Adrenal gland (tissue), 9 donors: ENCODE measurements at regions not wholly inside any gene's neighbourhood (a gene's known extent, or its start where the extent isn't known, plus 50 kb on each side); places are given as distances from the start of the nearest gene placed in this dataset.

Experiments used
- DNase-seq, 7 donors: peaks; one replicate each; pipeline ENCODE4 v3.0.0-alpha.2; 2019 to 2020
- H3K27ac ChIP-seq, 5 donors: fragments of 200-600 bp; sonication (generic) in 4 of 5; 1 replicate in 3 of 5; 2 replicates in 2 of 5; pipeline versions ENCODE4 v1.5.1 to v1.8.0; 2016 to 2020; ENCODE audit warnings: mild to moderate bottlenecking in 1 of 5
- H3K27me3 ChIP-seq: fragments of 200-600 bp; 2 replicates; pipeline ENCODE4 v1.8.0; 2021
- H3K36me3 ChIP-seq, 2 donors: fragments of 200-600 bp; replicated peaks in 1 of 2; 1 replicate in 1 of 2; 2 replicates in 1 of 2; pipeline versions ENCODE4 v1.5.1 to v1.8.0; 2018 to 2022
- H3K4me1 ChIP-seq, 2 donors: fragments of 200-600 bp; replicated peaks in 1 of 2; 1 replicate in 1 of 2; 2 replicates in 1 of 2; pipeline versions ENCODE4 v1.5.1 to v1.8.0; 2018 to 2021
- H3K4me3 ChIP-seq, 4 donors: fragments of 200-600 bp; sonication (generic) in 3 of 4; one replicate each; pipeline ENCODE4 v1.5.1; 2016 to 2018
- H3K9me3 ChIP-seq, 3 donors: fragments of 200-600 bp; sonication (generic) in 1 of 3; replicated peaks in 1 of 3; 1 replicate in 2 of 3; 2 replicates in 1 of 3; pipeline versions ENCODE4 v1.5.1 to v1.8.0; 2016 to 2021
- POLR2A ChIP-seq, 2 donors: fragments of 450-650 bp; IDR thresholded peaks; one replicate each; pipeline ENCODE4 v1.6.1; 2017; ENCODE audit warnings: antibody characterized with exemption in 2 of 2, mild to moderate bottlenecking in 2 of 2, moderate library complexity in 1 of 2
- whole genome bisulfite sequencing, 4 donors: extraction: QIAGEN DNeasy Blood & Tissue Kit in 2 of 4; methylation state at CpG; one replicate each; pipeline versions ENCODE4 v1.1.5 to v1.1.7; 2013 to 2017; 5-methylcytosine and 5-hydroxymethylcytosine counted together
- intact Hi-C, 2 donors: fragments of 100-400 bp; cut with DNase I; formaldehyde crosslinking; loops; one replicate each; pipeline versions ENCODE4 v1.14.1 to v1.15.0; 2022 to 2023
- TF ChIP-seq, protein P1 (sequence below), 6 experiments: fragments of 450-650 bp in 4 of 6; fragments of 200-600 bp in 2 of 6; sonication (generic) in 1 of 6; IDR thresholded peaks; 1 replicate in 5 of 6; 2 replicates in 1 of 6; pipeline versions ENCODE4 v1.5.1 to v1.8.0; 2016 to 2021; ENCODE audit warnings: antibody characterized with exemption in 6 of 6, mild to moderate bottlenecking in 2 of 6, moderate library complexity in 1 of 6
- donor health status: healthy with polysubstance abuse.
- donor health status: Bipolar disorder and iron deficiency.
- donor health status: DM: yes; HTN: yes; CAD: no.
- donor health status: DM: no; HTN: no; CAD: no.
- donor health status: DM: no; HTN: no; CAD: no.

DNA sequence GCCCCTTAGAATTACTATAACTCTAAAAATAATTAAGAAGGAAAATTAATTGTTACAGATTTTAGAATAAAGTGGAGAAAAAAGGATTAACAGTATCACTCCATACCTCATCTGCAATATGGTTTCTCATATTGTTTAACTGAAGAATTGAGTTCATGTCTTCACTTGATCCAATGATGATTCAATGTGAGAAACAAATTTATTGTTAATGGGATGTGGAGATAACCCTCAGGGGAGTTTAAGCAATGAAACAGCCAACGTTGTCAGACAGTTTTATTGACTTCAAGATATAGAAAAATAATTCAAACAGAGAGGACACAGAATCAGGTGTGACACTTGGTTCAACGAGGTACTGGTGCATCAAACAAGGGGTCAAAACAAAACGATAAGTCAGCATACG is 665.2 kb upstream of the ACO1 start:
- no peak for DNase-seq
- no peak for TF ChIP-seq POLR2A (IDR thresholded peaks at IDR 0.05)
- TF ChIP-seq, protein P1, sequence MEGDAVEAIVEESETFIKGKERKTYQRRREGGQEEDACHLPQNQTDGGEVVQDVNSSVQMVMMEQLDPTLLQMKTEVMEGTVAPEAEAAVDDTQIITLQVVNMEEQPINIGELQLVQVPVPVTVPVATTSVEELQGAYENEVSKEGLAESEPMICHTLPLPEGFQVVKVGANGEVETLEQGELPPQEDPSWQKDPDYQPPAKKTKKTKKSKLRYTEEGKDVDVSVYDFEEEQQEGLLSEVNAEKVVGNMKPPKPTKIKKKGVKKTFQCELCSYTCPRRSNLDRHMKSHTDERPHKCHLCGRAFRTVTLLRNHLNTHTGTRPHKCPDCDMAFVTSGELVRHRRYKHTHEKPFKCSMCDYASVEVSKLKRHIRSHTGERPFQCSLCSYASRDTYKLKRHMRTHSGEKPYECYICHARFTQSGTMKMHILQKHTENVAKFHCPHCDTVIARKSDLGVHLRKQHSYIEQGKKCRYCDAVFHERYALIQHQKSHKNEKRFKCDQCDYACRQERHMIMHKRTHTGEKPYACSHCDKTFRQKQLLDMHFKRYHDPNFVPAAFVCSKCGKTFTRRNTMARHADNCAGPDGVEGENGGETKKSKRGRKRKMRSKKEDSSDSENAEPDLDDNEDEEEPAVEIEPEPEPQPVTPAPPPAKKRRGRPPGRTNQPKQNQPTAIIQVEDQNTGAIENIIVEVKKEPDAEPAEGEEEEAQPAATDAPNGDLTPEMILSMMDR (IDR thresholded peaks at IDR 0.05), result no peak
- WGBS, 4 donors, result 58 to 68% (median 63%) methylated on average over 4 of the region's 4 CpGs
- Histone ChIP-seq H3K9me3 (no peaks in the 10 kb centered on the region), H3K4me1 (no peaks in the 10 kb centered on the region), H3K4me3 (no peak overlapping the region), H3K27me3 (no peaks in the 10 kb centered on the region), H3K36me3 (no peaks in the 10 kb centered on the region), H3K27ac (no peak overlapping the region)
- intact Hi-C loops, result no loop called here

DNA sequence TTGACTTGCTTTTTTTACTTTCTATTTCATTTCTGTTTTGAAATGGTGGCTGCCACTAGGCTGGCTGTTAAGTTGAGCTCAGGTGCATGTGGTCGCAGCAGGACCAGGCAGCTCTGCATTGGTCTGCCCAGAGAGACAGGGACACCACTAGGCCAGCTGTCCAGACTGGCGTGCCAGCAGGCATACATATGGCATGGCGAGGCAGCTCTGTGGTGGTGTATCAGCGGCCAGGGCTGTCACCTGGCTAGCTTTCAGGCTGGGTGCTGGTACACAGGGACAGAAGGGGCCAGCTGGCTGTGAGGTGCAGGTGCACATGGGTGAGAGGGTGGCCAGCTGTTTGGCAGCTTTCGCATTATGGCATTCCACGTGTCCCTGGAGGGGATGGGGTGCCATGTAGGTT is 654.0 kb upstream of the ACO1 start:
- whole genome bisulfite sequencing, 4 donors, result 92 to 94% (median 93%) methylated on average over 5 to 6 of the region's 6 CpGs
- no peak for DNase-seq
- Histone ChIP-seq H3K4me1 (no peaks in the 10 kb centered on the region), H3K27me3 (no peaks in the 10 kb centered on the region), H3K9me3 (no peaks in the 10 kb centered on the region), H3K27ac (no peak overlapping the region), H3K36me3 (no peaks in the 10 kb centered on the region), H3K4me3 (no peak overlapping the region)
- intact Hi-C loops, result no loop called here
- TF ChIP-seq POLR2A (IDR thresholded peaks at IDR 0.05), result no peak
- TF ChIP-seq, protein P1 (IDR thresholded peaks at IDR 0.05), result no peak

DNA sequence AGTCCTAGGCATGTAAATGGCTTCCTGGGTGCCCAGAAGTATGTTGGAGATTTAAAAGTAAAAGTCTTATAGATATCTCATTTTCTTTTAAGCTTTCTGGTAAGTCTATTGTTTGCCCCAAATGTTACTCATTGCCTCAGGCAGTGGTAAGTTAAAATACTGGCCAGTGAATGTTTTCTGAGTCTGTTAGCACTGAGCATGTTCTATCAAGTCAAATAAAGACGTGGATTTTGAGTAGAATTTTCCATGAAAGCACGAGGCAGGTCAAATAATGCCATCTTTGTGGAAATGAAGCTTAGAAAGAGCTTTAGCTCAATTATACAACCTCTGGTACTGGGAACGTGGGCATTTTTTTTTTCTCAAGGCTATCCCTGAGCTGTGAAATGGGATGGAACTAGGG is 651.3 kb upstream of the ACO1 start:
- no peak overlapping the region for H3K4me3 ChIP-seq
- peaks cover 5 to 6% of the 10 kb centered on the region in 2 donors for H3K4me1 ChIP-seq
- no peak for DNase-seq
- no peaks in the 10 kb centered on the region for H3K9me3 ChIP-seq
- 63 to 74% (median 67%) methylated on average over 3 of the region's 3 CpGs for WGBS, 4 donors
- no peaks in the 10 kb centered on the region for H3K36me3 ChIP-seq
- intact Hi-C loops, result no loop called here
- TF ChIP-seq, protein P1 (IDR thresholded peaks at IDR 0.05), result no peak
- TF ChIP-seq POLR2A (IDR thresholded peaks at IDR 0.05), result no peak
- no peak overlapping the region for H3K27ac ChIP-seq
- H3K27me3 ChIP-seq, result no peaks in the 10 kb centered on the region

DNA sequence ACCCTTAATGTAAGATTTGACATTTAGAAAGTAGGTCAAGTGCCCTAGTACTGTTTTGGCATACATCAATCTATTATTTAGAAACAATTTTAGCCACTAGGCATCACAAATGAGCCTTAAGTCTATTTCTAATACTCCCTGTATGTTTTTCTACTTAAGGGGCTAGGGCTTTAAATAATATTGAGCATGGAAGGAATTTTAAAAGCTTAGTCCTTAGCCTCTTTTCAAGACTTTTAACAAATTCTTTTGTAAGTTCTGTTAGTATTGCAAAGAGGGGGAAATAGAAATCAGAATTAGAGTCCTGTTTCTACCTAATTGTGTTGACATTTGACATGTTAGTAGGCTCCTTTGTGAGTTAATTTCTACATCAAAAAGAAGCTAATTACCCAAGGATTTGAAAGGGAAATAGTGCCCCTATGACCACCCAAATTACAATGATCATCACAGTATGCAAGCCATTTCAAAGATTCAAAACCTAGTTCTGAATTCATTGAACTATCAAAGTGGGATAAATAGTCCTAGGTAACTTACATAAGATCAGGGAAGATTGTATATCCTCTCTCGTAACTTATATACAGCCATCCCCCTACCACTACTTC is 647.8 kb upstream of the ACO1 start:
- no peak for DNase-seq
- Histone ChIP-seq H3K4me1 (peaks cover 5 to 6% of the 10 kb centered on the region in 2 donors), H3K27ac (no peak overlapping the region), H3K4me3 (no peak overlapping the region), H3K36me3 (no peaks in the 10 kb centered on the region), H3K9me3 (no peaks in the 10 kb centered on the region), H3K27me3 (no peaks in the 10 kb centered on the region)
- TF ChIP-seq POLR2A (IDR thresholded peaks at IDR 0.05), result no peak
- TF ChIP-seq, protein P1 (IDR thresholded peaks at IDR 0.05), result no peak
- WGBS, 4 donors, result 96 to 100% (median 97%) methylated on average over 1 of the region's 1 CpG
- intact Hi-C loops, result no loop called here
